GM18517 (cell line): ENCODE measurements at regions not wholly inside any gene's neighbourhood (a gene's known extent, or its start where the extent isn't known, plus 50 kb on each side); places are given as distances from the start of the nearest gene placed in this dataset.

Experiments
- ATAC-seq: cut with Tn5 transposase; IDR thresholded peaks from one replicate; pipeline ENCODE4 v1.9.1; 2021; ENCODE audit warnings: mild to moderate bottlenecking, moderate library complexity; ENCODE audit not compliant: unreplicated experiment

- ATAC-seq = no peak
These were observed 584.8 kb downstream of the PLA2G4A start for GRCh38 chr1:187413405-187414169.

GRCh38 chr1:187415065-187415464 lies 586.3 kb downstream of the PLA2G4A start:
- no peak for ATAC-seq

GRCh38 chr1:187417520-187417919 lies 588.8 kb downstream of the PLA2G4A start:
- no peak for ATAC-seq

- ATAC-seq = no peak
These were observed 604.8 kb downstream of the PLA2G4A start for GRCh38 chr1:187433598-187433997.

GRCh38 chr1:187442603-187443002 lies 613.9 kb downstream of the PLA2G4A start:
- ATAC-seq = no peak

GRCh38 chr1:187443939-187444338 lies 615.2 kb downstream of the PLA2G4A start:
- no peak for ATAC-seq

GRCh38 chr1:187445066-187445465 lies 616.3 kb downstream of the PLA2G4A start:
- ATAC-seq = no peak

- no peak for ATAC-seq
These were observed 622.5 kb downstream of the PLA2G4A start for GRCh38 chr1:187451238-187451637.

GRCh38 chr1:187454010-187454409 lies 625.3 kb downstream of the PLA2G4A start:
- ATAC-seq = no peak

GRCh38 chr1:187456446-187456845 lies 627.7 kb downstream of the PLA2G4A start:
- no peak for ATAC-seq

GRCh38 chr1:187460093-187460492 lies 631.3 kb downstream of the PLA2G4A start:
- no peak for ATAC-seq

GRCh38 chr1:187464320-187464719 lies 635.6 kb downstream of the PLA2G4A start:
- no peak for ATAC-seq

- no peak for ATAC-seq
These were observed 636.7 kb downstream of the PLA2G4A start for GRCh38 chr1:187465441-187465840.

- no peak for ATAC-seq
These were observed 641.1 kb downstream of the PLA2G4A start for GRCh38 chr1:187469836-187470235.

GRCh38 chr1:187471555-187471954 lies 642.8 kb downstream of the PLA2G4A start:
- ATAC-seq = no peak

GRCh38 chr1:187474336-187474735 lies 645.6 kb downstream of the PLA2G4A start:
- no peak for ATAC-seq

GRCh38 chr1:187476671-187477070 lies 647.9 kb downstream of the PLA2G4A start:
- ATAC-seq = no peak

GRCh38 chr1:187477103-187477502 lies 648.4 kb downstream of the PLA2G4A start:
- no peak for ATAC-seq

GRCh38 chr1:187477535-187477934 lies 648.8 kb downstream of the PLA2G4A start:
- ATAC-seq = no peak

GRCh38 chr1:187481581-187482148 lies 652.9 kb downstream of the PLA2G4A start:
- no peak for ATAC-seq

- no peak for ATAC-seq
These were observed 661.5 kb downstream of the PLA2G4A start for GRCh38 chr1:187490266-187490665.

- ATAC-seq = no peak
These were observed 662.5 kb downstream of the PLA2G4A start for GRCh38 chr1:187491082-187491720.
